ENCODE measurements at regions not wholly inside any gene's neighbourhood (a gene's known extent, or its start where the extent isn't known, plus 50 kb on each side); places are given as distances from the start of the nearest gene placed in this dataset.

GRCh38 chr4:63851496-63851895 is 557.8 kb downstream of the TECRL start:
- Histone ChIP-seq H3K9me3 (ENCODE audit: control insufficient read depth, low read depth, low read length) (no peaks in the 10 kb centered on the region), H3K4me2 (ENCODE audit: control insufficient read depth, extremely low read depth, insufficient read depth, low read depth, low read length) (no peak overlapping the region), H3K9ac (ENCODE audit: control insufficient read depth, extremely low read depth, insufficient read depth, low read length) (no peak overlapping the region), H3K36me3 (ENCODE audit: control insufficient read depth in 2 of 2, extremely low read depth in 1 of 2, insufficient read depth in 2 of 2, low read length in 2 of 2) (no peaks in the 10 kb centered on the region), H3K27ac (ENCODE audit: control insufficient read depth, insufficient read depth, low read length) (no peak overlapping the region), H3K4me1 (ENCODE audit: control insufficient read depth, extremely low read depth, insufficient read depth, low read length) (no peaks in the 10 kb centered on the region), H3K79me2 (ENCODE audit: control insufficient read depth, insufficient read depth, low read length) (no peaks in the 10 kb centered on the region), H2AFZ (ENCODE audit: control insufficient read depth, low read length) (no peak overlapping the region), H3K4me3 (ENCODE audit: control insufficient read depth in 2 of 3, extremely low read depth in 1 of 3, insufficient read depth in 2 of 3, low read depth in 1 of 3, low read length in 3 of 3) (no peak overlapping the region), H3K27me3 (ENCODE audit: control insufficient read depth, extremely low read depth, insufficient read depth, low read length) (no peaks in the 10 kb centered on the region), H4K20me1 (ENCODE audit: control insufficient read depth, extremely low read depth, insufficient read depth, low read length) (no peaks in the 10 kb centered on the region), H3K9me1 (ENCODE audit: control insufficient read depth, extremely low read depth, insufficient read depth, low read length) (no peaks in the 10 kb centered on the region)
- dilution Hi-C loops (cut with MboI; ENCODE audit: extremely low pct_ligation_motif_present, low sequenced_read_pairs), result no loop called here
- TF ChIP-seq EZH2 (IDR thresholded peaks at IDR 0.05; ENCODE audit: low read length) (no peak), CTCF (optimal IDR thresholded peaks at IDR 0.05 in 1 of 3, IDR thresholded peaks at IDR 0.05 in 1 of 3, conservative IDR thresholded peaks at IDR 0.05 in 1 of 3; ENCODE audit: extremely low read depth in 1 of 3, insufficient read depth in 2 of 3, low read length in 3 of 3) (no peak)
- DNase-seq (ENCODE audit: low read depth, low spot score) (no peak), FAIRE-seq (no peak)

GRCh38 chr4:63841266-63841665 is 568.0 kb downstream of the TECRL start:
- H3K4me1 ChIP-seq (ENCODE audit: control insufficient read depth, extremely low read depth, insufficient read depth, low read length), result no peaks in the 10 kb centered on the region
- no peaks in the 10 kb centered on the region for H4K20me1 ChIP-seq (ENCODE audit: control insufficient read depth, extremely low read depth, insufficient read depth, low read length)
- no peak overlapping the region for H3K9ac ChIP-seq (ENCODE audit: control insufficient read depth, extremely low read depth, insufficient read depth, low read length)
- DNase-seq (ENCODE audit: low read depth, low spot score) (no peak), FAIRE-seq (no peak)
- no peak overlapping the region for H2AFZ ChIP-seq (ENCODE audit: control insufficient read depth, low read length)
- no peaks in the 10 kb centered on the region for H3K9me1 ChIP-seq (ENCODE audit: control insufficient read depth, extremely low read depth, insufficient read depth, low read length)
- no peaks in the 10 kb centered on the region for H3K79me2 ChIP-seq (ENCODE audit: control insufficient read depth, insufficient read depth, low read length)
- no peaks in the 10 kb centered on the region for H3K36me3 ChIP-seq (ENCODE audit: control insufficient read depth in 2 of 2, extremely low read depth in 1 of 2, insufficient read depth in 2 of 2, low read length in 2 of 2)
- H3K4me2 ChIP-seq (ENCODE audit: control insufficient read depth, extremely low read depth, insufficient read depth, low read depth, low read length), result no peak overlapping the region
- dilution Hi-C loops (cut with MboI; ENCODE audit: extremely low pct_ligation_motif_present, low sequenced_read_pairs), result no loop called here
- no peaks in the 10 kb centered on the region for H3K27me3 ChIP-seq (ENCODE audit: control insufficient read depth, extremely low read depth, insufficient read depth, low read length)
- no peak overlapping the region for H3K27ac ChIP-seq (ENCODE audit: control insufficient read depth, insufficient read depth, low read length)
- H3K9me3 ChIP-seq (ENCODE audit: control insufficient read depth, low read depth, low read length), result no peaks in the 10 kb centered on the region
- H3K4me3 ChIP-seq (ENCODE audit: control insufficient read depth in 2 of 3, extremely low read depth in 1 of 3, insufficient read depth in 2 of 3, low read depth in 1 of 3, low read length in 3 of 3), result no peak overlapping the region
- TF ChIP-seq CTCF (optimal IDR thresholded peaks at IDR 0.05 in 1 of 3, IDR thresholded peaks at IDR 0.05 in 1 of 3, conservative IDR thresholded peaks at IDR 0.05 in 1 of 3; ENCODE audit: extremely low read depth in 1 of 3, insufficient read depth in 2 of 3, low read length in 3 of 3) (no peak), EZH2 (IDR thresholded peaks at IDR 0.05; ENCODE audit: low read length) (no peak)

Data from keratinocyte (primary cell).